GM23338 (cell line): ENCODE measurements at regions not wholly inside any gene's neighbourhood (a gene's known extent, or its start where the extent isn't known, plus 50 kb on each side); places are given as distances from the start of the nearest gene placed in this dataset.

Source experiments
- ATAC-seq: fragments of 200-7000 bp; cut with Tn5 transposase; 3 replicates; pipeline ENCODE4 v1.9.1; 2020
- DNase-seq: peaks from one replicate; pipeline ENCODE4 v3.0.0-alpha.2; 2015; ENCODE audit warnings: low spot score
- H2AFZ ChIP-seq: fragments of 200-600 bp; sonication (generic); 2 replicates; pipeline ENCODE4 v1.8.0; 2016; ENCODE audit warnings: antibody characterized with exemption, mild to moderate bottlenecking, moderate library complexity
- H3F3A ChIP-seq: fragments of 200-600 bp; sonication (generic); replicated peaks from 2 replicates; pipeline ENCODE4 v1.8.0; 2017; ENCODE audit warnings: antibody characterized with exemption, mixed run types, low read depth
- H3K27ac ChIP-seq: fragments of 200-600 bp; sonication (generic); 2 replicates; pipeline ENCODE4 v1.6.1; 2016; ENCODE audit warnings: low read depth
- H3K27me3 ChIP-seq: fragments of 200-600 bp; sonication (generic); 2 replicates; pipeline ENCODE4 v1.8.0; 2016; ENCODE audit warnings: mild to moderate bottlenecking, mixed run types, moderate library complexity; ENCODE audit not compliant: insufficient read depth
- H3K36me3 ChIP-seq: fragments of 200-600 bp; sonication (generic); 2 replicates; pipeline ENCODE4 v1.8.0; 2016; ENCODE audit warnings: mild to moderate bottlenecking; ENCODE audit not compliant: insufficient read depth
- H3K4me1 ChIP-seq: fragments of 200-600 bp; sonication (generic); 2 replicates; pipeline ENCODE4 v1.8.0; 2016; ENCODE audit warnings: mild to moderate bottlenecking, moderate library complexity; ENCODE audit not compliant: insufficient read depth
- H3K4me2 ChIP-seq: fragments of 200-600 bp; sonication (generic); 2 replicates; pipeline ENCODE4 v1.7.1; 2017; ENCODE audit warnings: mixed run types
- H3K4me3 ChIP-seq: fragments of 200-600 bp; sonication (generic); 2 replicates; pipeline ENCODE4 v1.6.1; 2016; ENCODE audit warnings: mixed run types
- H3K79me2 ChIP-seq: fragments of 200-600 bp; sonication (generic); replicated peaks from 2 replicates; pipeline ENCODE4 v1.8.0; 2017; ENCODE audit warnings: mild to moderate bottlenecking; ENCODE audit not compliant: insufficient read depth
- H3K9me2 ChIP-seq: fragments of 200-600 bp; sonication (generic); 2 replicates; pipeline ENCODE4 v1.8.0; 2017; ENCODE audit not compliant: insufficient read depth
- H4K20me1 ChIP-seq: fragments of 200-600 bp; sonication (generic); replicated peaks from 2 replicates; pipeline ENCODE4 v1.8.0; 2017; ENCODE audit warnings: mild to moderate bottlenecking; ENCODE audit not compliant: insufficient read depth
- H3K27ac Mint-ChIP-seq: 2 replicates; pipeline ENCODE4 v1.8.0; 2020; ENCODE audit warnings: inconsistent platforms, mild to moderate bottlenecking, moderate library complexity, mixed read lengths
- H3K27me3 Mint-ChIP-seq: 3 replicates; pipeline ENCODE4 v1.8.0; 2022; ENCODE audit warnings: low read depth, mild to moderate bottlenecking, moderate library complexity, mixed read lengths, inconsistent platforms; ENCODE audit not compliant: insufficient read depth, poor library complexity
- H3K36me3 Mint-ChIP-seq: 3 replicates; pipeline ENCODE4 v1.8.0; 2021; ENCODE audit warnings: low read depth, mild to moderate bottlenecking, inconsistent platforms, moderate library complexity, mixed read lengths
- H3K4me1 Mint-ChIP-seq: 3 replicates; pipeline ENCODE4 v1.8.0; 2020; ENCODE audit warnings: mild to moderate bottlenecking, inconsistent platforms, mixed read lengths
- H3K4me3 Mint-ChIP-seq: 3 replicates; pipeline ENCODE4 v1.8.0; 2021; ENCODE audit warnings: moderate library complexity, mild to moderate bottlenecking, inconsistent platforms, mixed read lengths
- H3K9me3 Mint-ChIP-seq: 3 replicates; pipeline ENCODE4 v1.8.0; 2020; ENCODE audit warnings: moderate library complexity, mild to moderate bottlenecking, inconsistent platforms, mixed read lengths
- CREB1 ChIP-seq: fragments of 250-450 bp; sonication (Bioruptor Pico); IDR thresholded peaks from 2 replicates; pipeline ENCODE4 v1.5.0; 2020; ENCODE audit warnings: low read depth, mild to moderate bottlenecking, moderate library complexity
- CTCF ChIP-seq, 2 experiments: fragments of 200-600 bp in 1 of 2; sonication (generic) in 1 of 2; conservative IDR thresholded peaks; 2 replicates each; pipeline versions ENCODE4 v1.5.1 to v1.6.1; 2016 to 2017; ENCODE audit warnings: antibody characterized with exemption in 2 of 2, low read depth in 2 of 2, mild to moderate bottlenecking in 2 of 2, moderate library complexity in 1 of 2
- EZH2 ChIP-seq: fragments of 200-600 bp; sonication (generic); IDR thresholded peaks from one replicate; pipeline ENCODE4 v1.8.0; 2017; ENCODE audit warnings: antibody characterized with exemption, mild to moderate bottlenecking, low read depth; ENCODE audit not compliant: unreplicated experiment
- EZH2phosphoT487 ChIP-seq: fragments of 200-600 bp; sonication (generic); IDR thresholded peaks from one replicate; pipeline ENCODE4 v1.8.1; 2018; ENCODE audit warnings: antibody characterized with exemption; ENCODE audit not compliant: unreplicated experiment
- NANOG ChIP-seq: IDR thresholded peaks from 2 replicates; pipeline ENCODE4 v1.6.1; 2016; ENCODE audit warnings: antibody characterized with exemption, borderline replicate concordance
- STAT1 ChIP-seq: IDR thresholded peaks from one replicate; pipeline ENCODE4 v1.6.1; 2016; ENCODE audit warnings: antibody characterized with exemption; ENCODE audit not compliant: unreplicated experiment
- ZNF114 ChIP-seq: fragments of 250-450 bp; sonication (Bioruptor Pico); IDR thresholded peaks from 2 replicates; pipeline ENCODE4 v1.5.0; 2020; ENCODE audit warnings: mild to moderate bottlenecking, moderate library complexity
- ZNF331 ChIP-seq: fragments of 250-450 bp; sonication (Bioruptor Pico); IDR thresholded peaks from 2 replicates; pipeline ENCODE4 v1.5.0; 2020; ENCODE audit warnings: low read depth, mild to moderate bottlenecking, moderate library complexity
- ZNF462 ChIP-seq: fragments of 250-450 bp; sonication (Bioruptor Pico); IDR thresholded peaks from 2 replicates; pipeline ENCODE4 v1.5.0; 2020; ENCODE audit warnings: mild to moderate bottlenecking, moderate library complexity

- no peak for TF ChIP-seq ZNF462
- TF ChIP-seq ZNF114 (CRISPR knock-in tag) = no peak
- no peak for TF ChIP-seq EZH2
- TF ChIP-seq CREB1 (CRISPR knock-in tag) = no peak
- TF ChIP-seq EZH2phosphoT487 = no peak
Measured at GRCh38 chr16:82331974-82332750, 162.1 kb upstream of the MPHOSPH6 start (continued).

- Mint-ChIP-seq H3K4me3 (no peak overlapping the region), H3K27me3 (peaks cover 2% of the 10 kb centered on the region), H3K4me1 (peaks cover 3% of the 10 kb centered on the region; the same call in 2 of the 3 replicates), H3K27ac (no peak overlapping the region), H3K9me3 (peaks cover 4% of the 10 kb centered on the region; the same call in 2 of the 3 replicates), H3K36me3 (no peaks in the 10 kb centered on the region)
- DNase-seq (no peak), ATAC-seq (no peak)
- Histone ChIP-seq H3K36me3 (no peaks in the 10 kb centered on the region), H3K4me3 (no peak overlapping the region), H3K9me2 (peaks cover 13% of the 10 kb centered on the region; the same call in 1 of the 2 replicates), H3K4me1 (peaks cover 12% of the 10 kb centered on the region), H4K20me1 (no peaks in the 10 kb centered on the region), H3K4me2 (no peak overlapping the region), H3K27ac (no peak overlapping the region), H3F3A (no peaks in the 10 kb centered on the region), H2AFZ (no peak overlapping the region), H3K27me3 (no peaks in the 10 kb centered on the region), H3K79me2 (no peaks in the 10 kb centered on the region)
- TF ChIP-seq CTCF (conservative IDR thresholded peaks at IDR 0.05; ENCODE audit: low read depth in 2 of 2) = no peak
- TF ChIP-seq EZH2phosphoT487 = no peak
- no peak for TF ChIP-seq EZH2
- no peak for TF ChIP-seq NANOG
- TF ChIP-seq CREB1 (CRISPR knock-in tag) = no peak
- TF ChIP-seq ZNF114 (CRISPR knock-in tag) = no peak
- no peak for TF ChIP-seq ZNF331 (CRISPR knock-in tag)
- TF ChIP-seq STAT1 = no peak
Measured at GRCh38 chr16:82331397-82331796, 161.4 kb upstream of the MPHOSPH6 start.
